ENCODE measurements at regions not wholly inside any gene's neighbourhood (a gene's known extent, or its start where the extent isn't known, plus 50 kb on each side); places are given as distances from the start of the nearest gene placed in this dataset.

DNA sequence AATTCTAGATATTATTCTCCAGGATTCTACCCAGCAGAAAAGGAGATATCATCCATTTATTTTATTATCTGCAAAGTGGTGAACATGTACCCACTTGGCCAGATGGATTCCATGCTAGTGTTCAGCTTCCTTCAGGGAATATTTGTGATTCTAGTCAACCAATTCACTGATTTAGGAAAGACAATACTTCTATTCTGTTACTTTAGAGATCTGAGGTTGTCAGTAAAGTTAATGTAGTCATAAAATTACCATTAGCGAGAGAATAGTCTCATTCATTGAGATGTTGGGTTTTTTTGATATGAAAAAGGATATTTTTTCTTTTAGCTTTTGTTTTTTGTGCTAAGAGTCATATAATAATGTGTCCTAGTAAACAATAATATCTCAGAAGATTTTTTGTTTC, 222.8 kb downstream of the CGGBP1 start:
- Histone ChIP-seq H3K36me3 (ENCODE audit: insufficient read depth, low read length, poor library complexity, severe bottlenecking) (peaks cover 17% of the 10 kb centered on the region), H3K4me1 (ENCODE audit: insufficient read depth, low read length, poor library complexity, severe bottlenecking) (peaks cover 25% of the 10 kb centered on the region), H3K4me3 (ENCODE audit: low read depth, low read length, poor library complexity, severe bottlenecking) (no peak overlapping the region), H3K27ac (ENCODE audit: low read depth, low read length, poor library complexity, severe bottlenecking) (peak overlapping the region; percentile 78), H3K27me3 (replicated peaks; ENCODE audit: insufficient read depth, low read depth, low read length, poor library complexity) (no peaks in the 10 kb centered on the region), H3K9me3 (ENCODE audit: low read depth, low read length, poor library complexity, severe bottlenecking) (peaks cover 16% of the 10 kb centered on the region)
- POLR2A ChIA-PET (ENCODE audit: low non-redundant PET) = no interaction called here
- no peak for TF ChIP-seq EZH2 (IDR thresholded peaks at IDR 0.05; ENCODE audit: borderline replicate concordance, low read depth, low read length, poor library complexity, severe bottlenecking)
- TF ChIP-seq, protein P1, sequence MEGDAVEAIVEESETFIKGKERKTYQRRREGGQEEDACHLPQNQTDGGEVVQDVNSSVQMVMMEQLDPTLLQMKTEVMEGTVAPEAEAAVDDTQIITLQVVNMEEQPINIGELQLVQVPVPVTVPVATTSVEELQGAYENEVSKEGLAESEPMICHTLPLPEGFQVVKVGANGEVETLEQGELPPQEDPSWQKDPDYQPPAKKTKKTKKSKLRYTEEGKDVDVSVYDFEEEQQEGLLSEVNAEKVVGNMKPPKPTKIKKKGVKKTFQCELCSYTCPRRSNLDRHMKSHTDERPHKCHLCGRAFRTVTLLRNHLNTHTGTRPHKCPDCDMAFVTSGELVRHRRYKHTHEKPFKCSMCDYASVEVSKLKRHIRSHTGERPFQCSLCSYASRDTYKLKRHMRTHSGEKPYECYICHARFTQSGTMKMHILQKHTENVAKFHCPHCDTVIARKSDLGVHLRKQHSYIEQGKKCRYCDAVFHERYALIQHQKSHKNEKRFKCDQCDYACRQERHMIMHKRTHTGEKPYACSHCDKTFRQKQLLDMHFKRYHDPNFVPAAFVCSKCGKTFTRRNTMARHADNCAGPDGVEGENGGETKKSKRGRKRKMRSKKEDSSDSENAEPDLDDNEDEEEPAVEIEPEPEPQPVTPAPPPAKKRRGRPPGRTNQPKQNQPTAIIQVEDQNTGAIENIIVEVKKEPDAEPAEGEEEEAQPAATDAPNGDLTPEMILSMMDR (conservative IDR thresholded peaks at IDR 0.05; ENCODE audit: low read depth, low read length) = no peak
- DNase-seq (ENCODE audit: low spot score) = no peak
- BruUV-seq (replicated peaks) = no TSS peak
- intact Hi-C loops (cut with micrococcal nuclease; ENCODE audit: unreplicated experiment) = no loop called here
- CTCF ChIA-PET = no interaction called here

DNA sequence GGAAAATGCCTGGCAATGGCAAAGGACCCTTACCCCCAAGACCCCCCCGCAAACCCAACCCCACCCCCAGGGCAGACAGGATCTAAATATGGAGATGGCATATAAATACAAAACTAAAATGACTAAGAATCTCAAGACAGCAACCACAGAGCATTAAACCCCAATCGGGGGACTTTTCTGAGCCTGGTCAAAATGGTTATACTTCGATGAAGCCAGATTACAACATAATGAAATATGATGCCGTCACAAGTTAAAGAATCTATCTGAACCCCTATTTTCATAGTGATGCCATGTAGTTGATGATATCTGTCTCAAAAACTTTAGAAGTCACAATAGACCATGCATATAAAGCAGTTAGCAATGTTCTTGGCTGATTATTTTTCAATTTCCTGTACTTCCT, 223.6 kb downstream of the CGGBP1 start:
- peak; percentile 81 for DNase-seq (ENCODE audit: low spot score)
- Histone ChIP-seq H3K27me3 (replicated peaks; ENCODE audit: insufficient read depth, low read depth, low read length, poor library complexity) (no peaks in the 10 kb centered on the region), H3K9me3 (ENCODE audit: low read depth, low read length, poor library complexity, severe bottlenecking) (peaks cover 16% of the 10 kb centered on the region), H3K4me3 (ENCODE audit: low read depth, low read length, poor library complexity, severe bottlenecking) (peak overlapping the region; percentile 7), H3K27ac (ENCODE audit: low read depth, low read length, poor library complexity, severe bottlenecking) (peak overlapping the region; percentile 78), H3K36me3 (ENCODE audit: insufficient read depth, low read length, poor library complexity, severe bottlenecking) (peaks cover 17% of the 10 kb centered on the region), H3K4me1 (ENCODE audit: insufficient read depth, low read length, poor library complexity, severe bottlenecking) (peaks cover 25% of the 10 kb centered on the region)
- ChIA-PET CTCF (no interaction called here), POLR2A (ENCODE audit: low non-redundant PET) (no interaction called here)
- intact Hi-C loops (cut with micrococcal nuclease; ENCODE audit: unreplicated experiment) = loop anchor here (2.0 kb wide), 1 partner anchor 42 kb away; the partner anchor contains the start of gene HTR1F
- TF ChIP-seq, protein P1 (conservative IDR thresholded peaks at IDR 0.05; ENCODE audit: low read depth, low read length) = no peak
- TF ChIP-seq EZH2 (IDR thresholded peaks at IDR 0.05; ENCODE audit: borderline replicate concordance, low read depth, low read length, poor library complexity, severe bottlenecking) = no peak
- BruUV-seq (replicated peaks) = no TSS peak

DNA sequence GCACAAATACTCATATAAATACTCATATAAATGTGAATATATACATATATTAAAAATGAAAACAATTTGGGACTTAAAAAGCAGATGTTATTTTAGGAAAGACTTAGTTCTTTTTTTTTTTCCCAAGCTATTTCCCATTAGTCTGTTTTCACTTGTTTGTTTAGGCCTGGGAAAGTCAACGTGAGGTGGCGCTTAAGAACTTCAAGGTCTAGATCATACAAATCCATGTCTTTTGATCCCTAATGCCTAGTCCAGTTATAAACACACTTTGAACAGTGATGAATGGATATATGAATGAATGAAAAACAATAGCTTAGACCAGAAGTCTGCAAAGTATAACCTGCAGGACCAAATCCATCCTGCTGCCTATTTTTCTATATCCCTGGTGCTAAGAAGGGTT, 224.5 kb downstream of the CGGBP1 start:
- H3K4me1 ChIP-seq (ENCODE audit: insufficient read depth, low read length, poor library complexity, severe bottlenecking) = peaks cover 25% of the 10 kb centered on the region
- peaks cover 11% of the 10 kb centered on the region for H3K9me3 ChIP-seq (ENCODE audit: low read depth, low read length, poor library complexity, severe bottlenecking)
- H3K27me3 ChIP-seq (replicated peaks; ENCODE audit: insufficient read depth, low read depth, low read length, poor library complexity) = no peaks in the 10 kb centered on the region
- H3K4me3 ChIP-seq (ENCODE audit: low read depth, low read length, poor library complexity, severe bottlenecking) = no peak overlapping the region
- BruUV-seq (replicated peaks) = no TSS peak
- CTCF ChIA-PET = no interaction called here
- H3K27ac ChIP-seq (ENCODE audit: low read depth, low read length, poor library complexity, severe bottlenecking) = peak overlapping the region; percentile 78
- H3K36me3 ChIP-seq (ENCODE audit: insufficient read depth, low read length, poor library complexity, severe bottlenecking) = peaks cover 12% of the 10 kb centered on the region
- POLR2A ChIA-PET (ENCODE audit: low non-redundant PET) = no interaction called here
- intact Hi-C loops (cut with micrococcal nuclease; ENCODE audit: unreplicated experiment) = loop anchor here (2.0 kb wide), 1 partner anchor 42 kb away; the partner anchor contains the start of gene HTR1F
- no peak for TF ChIP-seq EZH2 (IDR thresholded peaks at IDR 0.05; ENCODE audit: borderline replicate concordance, low read depth, low read length, poor library complexity, severe bottlenecking)
- TF ChIP-seq, protein P1 (conservative IDR thresholded peaks at IDR 0.05; ENCODE audit: low read depth, low read length) = no peak
- no peak for DNase-seq (ENCODE audit: low spot score)
